Aorta (tissue), 5 donors: ENCODE measurements at regions not wholly inside any gene's neighbourhood (a gene's known extent, or its start where the extent isn't known, plus 50 kb on each side); places are given as distances from the start of the nearest gene placed in this dataset.
"Not testable (repeated sequence)": the region's sequence is repeated elsewhere in the genome, so short reads cannot be mapped to it uniquely, and the experiment has no call there.

ENCODE experiments used
- ATAC-seq: fragments of 200-7000 bp; cut with Tn5 transposase; one replicate; pipeline ENCODE4 v1.9.1; 2022; ENCODE audit warnings: moderate library complexity; ENCODE audit not compliant: low FRiP score
- DNase-seq, 2 donors: peaks; one replicate each; pipeline ENCODE4 v3.0.0-alpha.2; 2020
- H3K27ac ChIP-seq, 2 donors: one replicate each; pipeline ENCODE4 v1.5.1; 2013; ENCODE audit warnings: low read length in 2 of 2, mild to moderate bottlenecking in 2 of 2, moderate library complexity in 2 of 2, control low read depth in 1 of 2, inconsistent platforms in 1 of 2, low read depth in 1 of 2
- H3K27me3 ChIP-seq, 2 donors: one replicate each; pipeline ENCODE4 v1.6.1; 2013; ENCODE audit warnings: control low read depth in 1 of 2, low read length in 1 of 2, mild to moderate bottlenecking in 1 of 2, moderate library complexity in 1 of 2; ENCODE audit not compliant: insufficient read depth in 2 of 2, control insufficient read depth in 1 of 2
- H3K36me3 ChIP-seq, 2 donors: one replicate each; pipeline ENCODE4 v1.6.1; 2013; ENCODE audit warnings: control low read depth in 1 of 2, low read length in 1 of 2, mild to moderate bottlenecking in 1 of 2; ENCODE audit not compliant: insufficient read depth in 2 of 2, control insufficient read depth in 1 of 2
- H3K4me1 ChIP-seq, 2 donors: one replicate each; pipeline ENCODE4 v1.6.1; 2013; ENCODE audit warnings: low read length in 2 of 2, control low read depth in 1 of 2, mild to moderate bottlenecking in 1 of 2, moderate library complexity in 1 of 2; ENCODE audit not compliant: insufficient read depth in 2 of 2, control insufficient read depth in 1 of 2
- H3K4me3 ChIP-seq, 2 donors: one replicate each; pipeline ENCODE4 v1.5.1; 2013; ENCODE audit warnings: low read length in 2 of 2, control low read depth in 1 of 2, mild to moderate bottlenecking in 1 of 2
- H3K9me3 ChIP-seq: one replicate; pipeline ENCODE4 v1.6.1; 2013; ENCODE audit warnings: mild to moderate bottlenecking, low read length; ENCODE audit not compliant: control insufficient read depth
- WGBS, 2 donors: extraction: QIAGEN DNeasy Blood & Tissue Kit; methylation state at CpG; one replicate each; pipeline ENCODE4 v1.1.7; 2013; 5-methylcytosine and 5-hydroxymethylcytosine counted together
- intact Hi-C, 2 donors: fragments of 100-400 bp; cut with DNase I; formaldehyde crosslinking; loops; one replicate each; pipeline versions ENCODE4 v1.14.2 to v1.15.0; 2022
- donor health status: healthy with polysubstance abuse.
- donor health status: Bipolar disorder and iron deficiency.
- donor health status: DM: no; HTN: no; CAD: no.
- donor health status: DM: no; HTN: no; CAD: no.
- donor health status: DM: yes; HTN: yes; CAD: no.

- H3K4me3 ChIP-seq, ATAC-seq, H3K27ac ChIP-seq, H3K36me3 ChIP-seq, H3K4me1 ChIP-seq, H3K9me3 ChIP-seq, intact Hi-C loops, H3K27me3 ChIP-seq, DNase-seq: not testable (repeated sequence)
- WGBS, 2 donors: 87 to 88% methylated on average over 6 of the region's 7 CpGs
Measured at GRCh38 chr1:149157409-149157808, 54.1 kb upstream of the NBPF9 start.

DNA sequence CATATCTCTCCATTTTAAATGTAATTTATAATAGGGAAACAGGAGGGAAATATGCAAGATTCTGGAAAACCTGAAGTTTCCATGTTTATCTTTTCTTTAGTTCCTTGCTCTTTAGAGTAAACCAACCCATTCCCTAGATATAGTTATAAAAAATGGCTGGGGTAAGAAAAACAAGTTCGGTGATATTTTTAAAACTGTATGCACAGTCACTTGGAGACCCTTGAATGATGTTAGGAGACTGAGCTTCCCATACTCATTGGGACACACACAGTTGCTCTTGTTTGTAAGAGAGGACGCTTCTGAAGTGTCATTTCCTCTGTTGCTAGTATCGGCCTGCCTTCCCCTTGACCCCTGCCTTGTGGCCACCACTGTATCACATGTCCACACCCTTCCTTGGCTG, 55.0 kb upstream of the NBPF9 start:
- DNase-seq, H3K27ac ChIP-seq, H3K36me3 ChIP-seq, intact Hi-C loops, H3K4me3 ChIP-seq, H3K27me3 ChIP-seq, H3K9me3 ChIP-seq, H3K4me1 ChIP-seq, ATAC-seq: not testable (repeated sequence)
- WGBS, 2 donors: 12 to 13% methylated on average over 2 to 3 of the region's 3 CpGs

GRCh38 chr1:149163063-149163444, 59.7 kb upstream of the NBPF9 start:
- H3K4me1 ChIP-seq, H3K9me3 ChIP-seq, H3K36me3 ChIP-seq, DNase-seq, H3K27ac ChIP-seq, H3K27me3 ChIP-seq, H3K4me3 ChIP-seq, intact Hi-C loops: not testable (repeated sequence)
- 44 to 63% methylated on average over 1 to 2 of the region's 19 CpGs for WGBS, 2 donors
- peak; percentile 84 for ATAC-seq

DNA sequence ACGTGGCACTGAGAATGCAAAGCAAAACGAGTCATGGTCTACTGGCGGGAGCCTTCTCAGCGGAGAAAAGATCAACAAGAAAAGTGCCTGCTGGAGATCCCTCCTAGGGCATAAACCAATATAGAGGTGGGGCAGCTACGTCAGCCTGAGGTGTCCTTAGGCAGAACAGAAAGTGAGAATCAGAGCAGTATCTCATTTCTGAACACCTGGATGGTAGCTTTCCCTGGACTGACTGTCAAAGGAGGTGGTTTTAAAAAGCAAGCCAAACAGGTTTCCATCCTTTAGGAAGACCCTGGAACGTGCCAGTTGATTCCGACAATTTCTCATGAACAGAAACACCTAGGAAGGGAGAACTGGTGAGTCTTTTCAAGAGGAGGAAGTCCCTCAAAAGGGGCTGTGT, 71.4 kb upstream of the NBPF9 start:
- H3K9me3 ChIP-seq, H3K27ac ChIP-seq, H3K4me3 ChIP-seq, DNase-seq, H3K36me3 ChIP-seq, ATAC-seq, H3K27me3 ChIP-seq, intact Hi-C loops, H3K4me1 ChIP-seq: not testable (repeated sequence)
- WGBS, 2 donors: 70 to 71% methylated on average over 4 to 6 of the region's 7 CpGs

- H3K9me3 ChIP-seq, H3K36me3 ChIP-seq, H3K4me1 ChIP-seq, H3K27me3 ChIP-seq, H3K27ac ChIP-seq, intact Hi-C loops, H3K4me3 ChIP-seq, ATAC-seq: not testable (repeated sequence)
- 0% methylated on average over 5 to 13 of the region's 21 CpGs for WGBS, 2 donors
- peak; percentile 27 to 54 for DNase-seq
Measured at GRCh38 chr1:149175812-149176211, 72.5 kb upstream of the NBPF9 start.

DNA sequence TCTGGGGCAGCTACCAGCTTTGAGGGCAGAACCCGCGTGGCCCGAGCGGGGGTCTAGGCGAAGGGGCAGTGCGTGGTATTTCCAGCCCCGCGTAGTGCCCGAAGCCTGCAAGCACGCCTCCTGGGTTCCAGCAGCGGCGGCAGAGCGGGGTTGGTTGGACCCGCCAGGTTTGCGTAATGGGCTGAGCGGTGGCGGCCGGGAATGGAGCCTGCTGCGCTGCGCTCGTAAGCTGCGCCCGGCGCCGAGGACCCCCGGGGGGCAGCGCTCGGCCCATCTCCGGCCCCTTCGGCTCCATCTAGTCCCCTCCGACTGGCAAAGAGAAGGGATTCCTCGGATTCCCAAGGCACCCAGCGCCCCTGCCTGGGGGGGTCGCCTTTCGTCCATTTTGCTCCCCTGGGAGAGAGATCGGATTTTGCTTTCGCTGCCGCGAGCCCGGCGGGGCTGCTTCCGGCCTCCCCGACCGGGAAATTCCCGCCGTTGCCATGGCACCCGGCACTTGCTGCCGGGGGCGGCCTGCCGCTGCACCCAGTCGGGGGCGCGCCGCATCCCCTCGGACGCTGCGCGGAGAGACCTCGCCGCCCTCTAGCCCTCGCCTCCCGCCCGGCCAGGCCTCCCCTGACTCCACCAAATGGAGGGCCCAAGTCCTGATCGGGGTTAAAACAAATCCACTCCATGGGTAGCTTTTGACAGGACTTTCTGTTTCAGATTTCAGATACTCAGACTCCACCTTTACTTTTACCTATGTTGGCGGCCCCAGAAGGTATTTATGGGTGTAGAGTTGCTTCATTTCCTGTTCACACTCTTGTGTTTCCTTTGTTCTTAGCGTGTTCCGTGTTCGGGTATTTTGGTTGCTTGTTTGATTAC, 73.3 kb upstream of the NBPF9 start:
- ATAC-seq, H3K27me3 ChIP-seq, H3K9me3 ChIP-seq, intact Hi-C loops, H3K36me3 ChIP-seq, H3K4me1 ChIP-seq: not testable (repeated sequence)
- DNase-seq: peak; percentile 79 to 88
- peak overlapping the region in 1 of 2 donors; percentile 90 for H3K27ac ChIP-seq
- WGBS, 2 donors: 0 to 1% methylated on average over 13 to 39 of the region's 68 CpGs
- peak overlapping the region; percentile 59 to 70 for H3K4me3 ChIP-seq

DNA sequence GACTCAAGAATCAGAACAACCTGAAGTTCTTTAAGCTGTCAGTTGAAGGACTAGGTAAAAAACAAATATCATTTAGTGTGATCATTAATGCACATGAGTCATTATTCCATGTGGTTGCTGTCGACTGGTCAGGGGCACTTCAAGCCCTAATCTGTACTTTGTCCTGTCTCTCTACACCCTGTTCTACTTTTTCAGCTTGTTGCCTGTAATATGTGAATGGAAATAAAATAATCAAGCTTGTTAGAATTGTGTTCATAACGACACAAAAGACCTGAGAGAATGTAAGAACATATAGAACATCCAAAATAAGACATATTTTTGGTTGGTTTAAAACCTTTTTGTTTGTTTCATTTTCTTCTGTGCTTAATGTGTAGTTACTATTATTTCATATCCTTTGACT, 87.4 kb upstream of the NBPF9 start:
- H3K9me3 ChIP-seq, H3K4me3 ChIP-seq, H3K27ac ChIP-seq, H3K27me3 ChIP-seq, H3K36me3 ChIP-seq, ATAC-seq, H3K4me1 ChIP-seq, intact Hi-C loops, DNase-seq: not testable (repeated sequence)
- WGBS, 2 donors: 49 to 68% methylated on average over 2 of the region's 2 CpGs

- not testable (repeated sequence) for ATAC-seq, H3K9me3 ChIP-seq
Measured at GRCh38 chr1:149196651-149197050, 93.3 kb upstream of the NBPF9 start.

GRCh38 chr1:149200567-149200966, 97.2 kb upstream of the NBPF9 start:
- H3K9me3 ChIP-seq, intact Hi-C loops, H3K4me1 ChIP-seq, DNase-seq, H3K36me3 ChIP-seq, H3K4me3 ChIP-seq, H3K27me3 ChIP-seq, H3K27ac ChIP-seq: not testable (repeated sequence)
- WGBS, 2 donors: 8 to 18% methylated on average over 1 of the region's 1 CpG
- peak; percentile 51 for ATAC-seq

More at GRCh38 chr1:149196651-149197050, 93.3 kb upstream of the NBPF9 start:
- H3K4me1 ChIP-seq, intact Hi-C loops, H3K36me3 ChIP-seq, DNase-seq, H3K4me3 ChIP-seq, H3K27me3 ChIP-seq, H3K27ac ChIP-seq: not testable (repeated sequence)
- WGBS, 2 donors: 94 to 100% methylated on average over 1 of the region's 1 CpG
